SK-N-SH treated with all-trans-retinoic acid at 6 μM for 48 hours (cell line): ENCODE measurements at regions not wholly inside any gene's neighbourhood (a gene's known extent, or its start where the extent isn't known, plus 50 kb on each side); places are given as distances from the start of the nearest gene placed in this dataset.

ENCODE experiments used
- GLIS3 ChIP-seq: fragments of 250-450 bp; sonication (Bioruptor Pico); IDR thresholded peaks from 2 replicates; pipeline ENCODE4 v1.5.0; 2020; ENCODE audit warnings: mild to moderate bottlenecking, moderate library complexity
- OSR1 ChIP-seq: fragments of 250-450 bp; sonication (Bioruptor Pico); IDR thresholded peaks from 2 replicates; pipeline ENCODE4 v1.8.0; 2022; ENCODE audit warnings: moderate library complexity, mild to moderate bottlenecking, inconsistent platforms
- PATZ1 ChIP-seq: fragments of 250-450 bp; sonication (Bioruptor Pico); IDR thresholded peaks from 2 replicates; pipeline ENCODE4 v1.8.0; 2020; ENCODE audit warnings: mild to moderate bottlenecking, moderate library complexity, borderline replicate concordance
- RARB ChIP-seq: fragments of 250-450 bp; sonication (Bioruptor Pico); IDR thresholded peaks from 2 replicates; pipeline ENCODE4 v1.8.0; 2021; ENCODE audit warnings: mild to moderate bottlenecking, moderate library complexity
- TCF4 ChIP-seq: fragments of 250-450 bp; sonication (Bioruptor Pico); IDR thresholded peaks from 2 replicates; pipeline ENCODE4 v1.8.0; 2021; ENCODE audit warnings: mild to moderate bottlenecking, moderate library complexity, borderline replicate concordance
- TOX ChIP-seq: fragments of 250-450 bp; sonication (Bioruptor Pico); IDR thresholded peaks from 2 replicates; pipeline ENCODE4 v1.8.0; 2021; ENCODE audit warnings: mild to moderate bottlenecking, moderate library complexity, borderline replicate concordance
- ZNF70 ChIP-seq: fragments of 450-650 bp; formaldehyde crosslinking; IDR thresholded peaks from 2 replicates; pipeline ENCODE4 v1.5.0; 2020; ENCODE audit warnings: mild to moderate bottlenecking, moderate library complexity
- ZNF8 ChIP-seq: fragments of 450-650 bp; formaldehyde crosslinking; IDR thresholded peaks from 2 replicates; pipeline ENCODE4 v1.5.0; 2020; ENCODE audit warnings: mild to moderate bottlenecking, moderate library complexity

- TF ChIP-seq GLIS3 (no peak), PATZ1 (CRISPR knock-in tag) (no peak), TOX (CRISPR knock-in tag) (no peak), RARB (CRISPR knock-in tag) (no peak), TCF4 (CRISPR knock-in tag) (peak; percentile 65; the same call in 1 of the 2 replicates), OSR1 (CRISPR knock-in tag) (no peak), ZNF8 (no peak), ZNF70 (CRISPR knock-in tag) (peak; percentile 20; the same call in 1 of the 2 replicates)
These were observed 152.8 kb upstream of the TLE3 start for GRCh38 chr15:70250208-70251201.
